ENCODE measurements at regions not wholly inside any gene's neighbourhood (a gene's known extent, or its start where the extent isn't known, plus 50 kb on each side); places are given as distances from the start of the nearest gene placed in this dataset.
"Not testable (repeated sequence)": the region's sequence is repeated elsewhere in the genome, so short reads cannot be mapped to it uniquely, and the experiment has no call there.

DNA sequence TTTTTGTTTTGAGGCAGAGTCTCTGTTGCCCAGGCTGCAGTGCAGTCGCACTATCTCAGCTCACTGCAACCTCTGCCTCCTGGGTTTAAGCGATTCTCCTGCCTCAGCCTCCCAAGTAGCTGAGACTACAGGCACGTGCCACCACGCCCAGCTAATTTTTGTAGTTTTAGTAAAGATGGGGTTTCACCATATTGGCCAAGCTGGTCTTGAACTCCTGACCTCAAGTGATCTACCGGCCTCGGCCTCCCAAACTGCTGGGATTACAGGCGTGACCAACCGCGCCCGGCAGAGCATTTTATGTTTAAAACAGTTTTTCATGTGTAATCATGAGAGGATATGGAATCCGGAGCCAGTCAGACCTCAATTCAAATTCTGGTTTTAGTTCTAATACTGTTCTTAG is 94.0 kb upstream of the CHD2 start:
- H3K36me3 Mint-ChIP-seq (ENCODE audit: low read depth); H3K9me3 Mint-ChIP-seq; H3K27me3 Mint-ChIP-seq: not testable (repeated sequence)
- H3K4me1 Mint-ChIP-seq (ENCODE audit: low read depth) = peaks cover 45% of the 10 kb centered on the region
- peak overlapping the region; percentile 84 for H3K27ac Mint-ChIP-seq
- H3K4me3 Mint-ChIP-seq = peak overlapping the region; percentile 51

DNA sequence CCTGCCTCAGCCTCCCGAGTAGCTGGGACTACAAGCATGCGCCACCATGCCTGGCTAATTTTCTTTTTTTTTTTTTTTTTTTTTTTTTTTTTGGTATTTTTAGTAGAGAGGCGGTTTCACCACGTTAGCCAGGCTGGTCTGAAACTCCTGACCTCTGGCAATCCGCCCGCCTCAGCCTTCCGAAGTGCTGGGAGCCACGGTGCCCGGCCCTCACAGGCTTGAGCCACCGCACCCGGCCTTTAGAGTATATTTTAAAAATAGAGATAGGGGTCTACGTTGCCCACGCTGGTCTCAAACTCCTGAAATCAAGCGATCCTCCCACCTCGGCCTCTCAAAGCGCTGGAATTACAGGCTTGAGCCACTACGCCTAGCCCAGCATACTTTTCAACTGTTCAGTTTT is 93.4 kb upstream of the CHD2 start:
- H3K4me1 Mint-ChIP-seq (ENCODE audit: low read depth) = peaks cover 51% of the 10 kb centered on the region
- no peak overlapping the region for H3K27ac Mint-ChIP-seq
- H3K4me3 Mint-ChIP-seq = no peak overlapping the region
- no peaks in the 10 kb centered on the region for H3K27me3 Mint-ChIP-seq
- H3K36me3 Mint-ChIP-seq (ENCODE audit: low read depth) = no peaks in the 10 kb centered on the region
- no peaks in the 10 kb centered on the region for H3K9me3 Mint-ChIP-seq

DNA sequence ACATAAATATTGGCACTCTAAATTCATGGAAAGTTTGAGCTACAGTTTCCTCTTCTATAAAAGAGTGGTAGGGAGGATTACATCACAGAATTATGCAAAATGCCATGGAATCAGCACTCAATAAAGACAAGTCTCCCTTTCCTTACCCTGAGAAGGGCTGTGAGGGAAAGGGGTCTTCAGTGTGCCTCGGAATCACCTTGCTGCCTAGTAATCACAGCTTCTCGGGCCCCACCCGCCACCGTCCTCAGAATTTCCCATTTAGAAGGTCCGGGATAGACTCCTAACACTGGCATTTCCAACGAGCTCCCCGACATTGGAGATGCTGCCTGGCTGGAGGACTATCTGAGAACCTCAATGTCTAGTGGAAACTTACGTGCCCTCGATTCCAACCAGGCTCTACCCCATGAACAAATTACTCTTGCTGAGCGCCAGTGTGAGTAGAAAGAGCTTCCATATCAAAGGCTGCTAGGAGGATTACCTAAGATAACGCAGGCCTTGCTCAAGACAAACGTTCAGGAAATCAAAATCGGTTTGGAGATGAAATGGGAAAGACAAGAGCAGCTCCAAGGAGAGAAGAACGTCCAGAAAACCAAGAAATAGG is 92.1 kb upstream of the CHD2 start:
- Mint-ChIP-seq H3K4me1 (ENCODE audit: low read depth) (peaks cover 59% of the 10 kb centered on the region), H3K36me3 (ENCODE audit: low read depth) (no peaks in the 10 kb centered on the region), H3K9me3 (no peaks in the 10 kb centered on the region), H3K27ac (peak overlapping the region; percentile 99), H3K27me3 (no peaks in the 10 kb centered on the region), H3K4me3 (peak overlapping the region; percentile 91)

DNA sequence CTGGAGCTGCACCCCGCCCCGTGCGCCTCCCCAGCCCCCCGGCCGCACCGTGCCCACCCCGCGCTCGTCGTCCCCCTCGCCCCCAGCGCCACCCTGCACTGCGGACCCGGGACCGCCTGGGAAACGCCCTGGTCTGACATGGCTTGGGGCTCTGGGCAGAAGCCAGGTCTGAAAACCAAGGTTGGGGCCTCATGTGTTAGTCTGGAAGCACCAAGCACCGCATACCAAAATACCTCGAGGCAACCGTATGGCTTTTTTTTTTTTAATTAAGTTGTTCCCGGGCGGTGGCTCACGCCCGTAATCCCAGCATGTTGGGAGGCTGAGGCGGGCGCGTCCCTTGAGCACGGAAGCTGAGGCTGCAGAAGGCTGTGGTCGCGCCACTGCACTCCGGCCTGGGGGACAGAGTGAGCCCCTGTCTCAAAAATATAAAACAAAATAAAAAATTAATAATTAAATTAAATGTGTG is 91.5 kb upstream of the CHD2 start:
- Mint-ChIP-seq H3K9me3 (no peaks in the 10 kb centered on the region), H3K36me3 (ENCODE audit: low read depth) (no peaks in the 10 kb centered on the region), H3K27me3 (no peaks in the 10 kb centered on the region), H3K4me3 (peak overlapping the region; percentile 91), H3K4me1 (ENCODE audit: low read depth) (peaks cover 59% of the 10 kb centered on the region), H3K27ac (peak overlapping the region; percentile 99)

DNA sequence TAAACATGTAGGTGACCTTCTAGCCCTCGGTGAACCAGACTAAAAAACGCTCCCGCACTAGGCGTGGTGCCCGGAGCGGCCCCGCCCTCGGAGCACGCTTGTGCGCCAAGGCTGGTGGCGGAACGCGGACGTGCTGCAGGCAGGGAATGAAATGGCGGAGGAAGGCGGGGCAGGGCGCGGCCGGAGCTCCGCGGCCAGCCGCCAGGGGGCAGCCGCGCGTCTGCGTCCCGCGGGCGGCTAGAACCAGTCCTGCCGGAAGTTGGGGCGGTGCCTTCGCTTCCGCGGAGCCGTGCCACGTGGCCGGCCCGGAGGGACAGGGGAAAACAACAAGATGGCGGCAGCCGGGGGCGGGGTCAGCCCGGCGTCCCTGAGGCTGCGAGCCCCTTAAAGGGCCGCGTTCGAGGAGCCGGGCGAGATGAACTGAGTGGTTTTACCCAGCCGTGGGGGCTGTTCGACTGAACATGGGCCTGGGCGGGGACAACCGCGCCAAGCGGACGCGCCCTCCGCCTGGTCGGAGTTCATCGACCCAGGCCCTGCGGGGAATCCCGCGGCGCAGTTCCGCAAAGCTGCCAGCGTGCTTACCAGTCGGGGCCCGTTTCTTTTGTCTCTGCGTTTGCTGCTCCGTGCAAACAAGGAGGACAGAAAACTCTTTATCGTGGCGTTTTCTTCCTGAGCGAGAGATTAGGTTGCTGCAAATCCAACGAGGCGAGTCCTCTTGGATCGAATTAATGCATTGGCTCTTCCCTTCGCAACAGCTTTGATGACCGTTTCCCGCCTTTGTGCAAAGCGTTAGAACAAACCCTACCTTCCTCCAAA is 90.9 kb upstream of the CHD2 start:
- Mint-ChIP-seq H3K27me3 (no peaks in the 10 kb centered on the region), H3K27ac (peak overlapping the region; percentile 99), H3K4me3 (peak overlapping the region; percentile 91), H3K9me3 (no peaks in the 10 kb centered on the region), H3K36me3 (ENCODE audit: low read depth) (no peaks in the 10 kb centered on the region), H3K4me1 (ENCODE audit: low read depth) (peaks cover 59% of the 10 kb centered on the region)

DNA sequence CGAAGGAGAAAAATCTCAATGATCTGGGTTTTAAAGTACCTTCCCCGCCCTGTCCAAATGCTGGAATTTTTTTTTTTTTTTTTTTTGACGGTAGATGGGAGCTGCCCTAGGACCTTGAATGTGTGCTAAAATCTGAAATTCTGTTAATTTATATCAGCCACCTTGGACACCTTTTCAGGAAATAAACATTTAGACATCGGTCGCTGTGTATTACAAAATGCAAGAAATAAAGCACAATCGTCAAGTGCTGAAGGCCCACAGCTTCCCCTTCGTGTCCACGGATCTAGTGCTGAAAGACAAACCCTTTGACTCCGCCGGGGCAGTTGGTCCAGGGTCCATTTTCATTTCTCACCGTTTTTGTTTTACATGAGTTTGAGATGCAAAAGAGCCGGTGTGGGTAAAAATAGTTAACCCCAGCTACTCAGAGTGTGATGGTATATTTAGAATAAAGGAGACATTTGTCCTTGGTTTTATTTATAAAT is 90.2 kb upstream of the CHD2 start:
- peaks cover 59% of the 10 kb centered on the region for H3K4me1 Mint-ChIP-seq (ENCODE audit: low read depth)

DNA sequence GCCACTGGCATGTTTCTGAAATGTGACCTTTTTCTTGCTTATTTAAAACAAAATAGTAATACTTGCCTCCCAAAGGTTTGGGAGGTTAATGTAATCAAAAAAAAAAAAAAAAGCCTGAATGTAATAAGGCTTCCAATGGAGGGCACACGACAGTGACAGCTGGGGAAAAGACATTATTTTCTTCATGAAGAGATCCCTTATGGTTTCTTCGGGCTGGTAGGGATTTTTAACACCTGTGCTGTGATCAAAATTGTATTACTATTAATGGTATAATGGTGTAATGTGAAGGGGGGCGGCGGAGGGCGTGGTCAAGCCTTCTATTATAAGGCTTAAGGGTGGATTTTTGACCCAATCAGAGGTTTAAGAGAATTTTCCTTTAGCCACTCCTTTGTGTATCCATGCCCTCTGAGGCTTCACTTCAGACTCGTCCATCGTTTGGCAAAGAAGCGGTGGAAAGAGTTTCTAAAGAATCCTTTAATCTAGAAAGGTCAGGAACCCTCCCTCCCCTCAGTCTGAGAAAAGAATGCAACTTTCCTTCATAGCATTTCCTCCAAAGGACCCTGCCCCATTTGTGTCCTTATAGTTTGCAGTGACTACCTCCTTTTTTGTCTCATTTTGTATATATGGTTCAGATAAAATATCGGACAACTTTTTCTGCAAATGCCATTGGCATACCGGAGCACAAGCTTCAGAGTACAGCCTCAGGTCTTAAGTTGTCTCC is 89.5 kb upstream of the CHD2 start:
- Mint-ChIP-seq H3K4me3 (peak overlapping the region; percentile 91), H3K4me1 (ENCODE audit: low read depth) (peaks cover 59% of the 10 kb centered on the region), H3K9me3 (no peaks in the 10 kb centered on the region), H3K27me3 (no peaks in the 10 kb centered on the region), H3K36me3 (ENCODE audit: low read depth) (no peaks in the 10 kb centered on the region), H3K27ac (peak overlapping the region; percentile 99)

More for the DNA sequence above, 90.2 kb upstream of the CHD2 start:
- Mint-ChIP-seq H3K9me3 (no peaks in the 10 kb centered on the region), H3K27me3 (no peaks in the 10 kb centered on the region), H3K27ac (peak overlapping the region; percentile 99), H3K36me3 (ENCODE audit: low read depth) (no peaks in the 10 kb centered on the region), H3K4me3 (peak overlapping the region; percentile 91)

DNA sequence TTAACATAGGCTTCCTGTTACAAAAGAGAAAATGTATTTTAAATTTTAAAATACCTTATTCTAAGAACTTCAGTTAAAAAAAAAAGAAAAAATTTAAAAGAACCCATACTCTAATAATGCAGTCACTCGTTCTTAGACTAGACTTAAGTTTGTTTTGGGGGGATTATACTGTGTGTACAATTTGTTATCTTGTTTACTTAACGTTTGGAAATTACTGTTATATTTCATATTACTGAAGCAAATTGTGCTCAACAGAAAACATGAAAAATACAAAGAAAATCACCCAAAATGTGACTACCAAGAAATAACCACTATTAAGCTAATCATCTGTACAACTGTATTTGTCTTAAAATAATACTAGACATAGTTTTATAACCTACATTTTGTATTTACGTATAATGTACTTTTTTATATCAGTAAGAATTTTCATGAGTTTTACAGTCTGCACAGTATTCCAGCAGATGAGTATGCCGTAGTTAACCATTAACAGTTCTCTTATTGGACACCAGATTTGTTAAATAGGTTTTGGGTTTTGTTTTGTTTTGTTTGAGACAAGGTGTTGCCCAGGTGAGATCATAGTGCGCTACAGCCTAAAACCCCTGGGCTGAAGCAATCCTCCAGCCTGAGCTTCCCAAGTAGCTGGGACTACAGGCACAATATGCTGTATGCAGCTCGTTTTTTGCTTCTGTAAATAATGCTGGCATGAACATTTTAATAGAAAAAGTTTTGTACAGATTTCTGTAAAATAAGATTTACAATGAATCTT is 88.8 kb upstream of the CHD2 start:
- H3K4me3 Mint-ChIP-seq = peak overlapping the region; percentile 91
- no peaks in the 10 kb centered on the region for H3K27me3 Mint-ChIP-seq
- H3K36me3 Mint-ChIP-seq (ENCODE audit: low read depth) = no peaks in the 10 kb centered on the region
- H3K9me3 Mint-ChIP-seq = no peaks in the 10 kb centered on the region
- H3K27ac Mint-ChIP-seq = peak overlapping the region; percentile 99
- H3K4me1 Mint-ChIP-seq (ENCODE audit: low read depth) = peaks cover 57% of the 10 kb centered on the region

DNA sequence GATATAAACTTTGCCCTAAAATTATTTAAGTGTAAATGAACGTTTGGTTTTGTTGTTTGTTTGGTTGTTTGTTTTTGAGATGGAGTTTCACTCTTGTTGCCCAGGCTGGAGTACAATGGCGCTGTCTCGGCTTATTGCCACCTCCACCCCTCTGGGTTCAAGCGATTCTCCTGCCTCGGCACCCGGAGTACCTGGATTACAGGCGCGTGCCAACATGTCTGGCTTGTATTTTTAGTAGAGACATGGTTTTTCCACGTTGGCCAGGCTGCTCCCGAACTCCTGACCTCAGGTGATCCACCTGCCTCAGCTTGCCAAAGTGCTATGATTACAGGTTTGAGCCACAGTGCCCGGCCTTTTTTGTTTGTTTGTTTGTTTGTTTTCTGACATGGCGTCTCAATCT is 87.9 kb upstream of the CHD2 start:
- Mint-ChIP-seq H3K9me3 (no peaks in the 10 kb centered on the region), H3K27me3 (no peaks in the 10 kb centered on the region), H3K4me3 (peak overlapping the region; percentile 91), H3K27ac (no peak overlapping the region), H3K36me3 (ENCODE audit: low read depth) (no peaks in the 10 kb centered on the region), H3K4me1 (ENCODE audit: low read depth) (peaks cover 61% of the 10 kb centered on the region)

DNA sequence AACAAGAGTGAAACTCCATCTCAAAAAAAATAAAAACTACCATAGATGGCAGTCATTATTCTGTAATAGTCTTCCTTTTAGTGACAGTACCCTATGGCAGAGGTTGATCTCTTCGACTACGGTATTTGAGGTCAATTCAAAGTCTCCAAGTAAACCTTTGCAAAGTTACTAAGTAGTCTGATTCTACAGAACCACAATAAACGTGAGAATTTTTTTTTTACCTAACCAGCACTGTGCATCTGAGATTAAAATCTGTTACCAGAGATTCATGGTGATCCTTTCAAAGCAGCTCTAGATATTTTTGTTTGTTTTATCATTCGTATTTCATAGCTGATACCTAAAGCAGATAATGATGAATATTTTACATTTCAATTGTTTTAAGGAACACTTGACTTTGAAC is 86.6 kb upstream of the CHD2 start:
- Mint-ChIP-seq H3K9me3 (no peaks in the 10 kb centered on the region), H3K27me3 (no peaks in the 10 kb centered on the region), H3K36me3 (ENCODE audit: low read depth) (no peaks in the 10 kb centered on the region), H3K4me3 (peak overlapping the region; percentile 63), H3K27ac (peak overlapping the region; percentile 89), H3K4me1 (ENCODE audit: low read depth) (peaks cover 64% of the 10 kb centered on the region)

DNA sequence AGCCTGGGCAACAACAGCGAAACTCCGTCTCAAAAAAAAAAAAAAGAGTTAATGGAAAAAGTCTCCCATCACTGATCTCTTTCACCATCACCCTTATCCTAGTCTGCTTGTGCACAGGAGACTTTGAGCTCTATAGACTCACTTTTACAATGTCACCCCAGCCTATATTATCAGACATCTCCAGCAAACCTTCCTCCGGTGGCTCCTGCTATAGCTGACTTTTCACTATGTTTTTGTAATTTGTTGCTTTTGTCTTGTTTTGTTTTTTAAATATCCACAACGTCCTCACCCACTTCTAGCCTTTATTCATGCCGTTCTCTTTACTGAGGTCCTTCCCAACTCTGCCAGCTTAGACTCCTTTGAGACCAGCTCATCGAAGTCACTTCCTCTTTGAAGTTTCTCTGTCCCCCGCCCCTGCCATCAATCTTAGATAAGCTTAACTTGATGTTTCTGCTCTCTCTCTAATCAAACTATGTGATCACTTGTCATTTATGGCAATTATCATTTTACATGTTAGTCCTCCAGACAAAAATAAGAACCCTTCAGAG is 82.7 kb upstream of the CHD2 start:
- no peaks in the 10 kb centered on the region for H3K36me3 Mint-ChIP-seq (ENCODE audit: low read depth)
- H3K4me3 Mint-ChIP-seq = peak overlapping the region; percentile 73
- peaks cover 70% of the 10 kb centered on the region for H3K4me1 Mint-ChIP-seq (ENCODE audit: low read depth)

DNA sequence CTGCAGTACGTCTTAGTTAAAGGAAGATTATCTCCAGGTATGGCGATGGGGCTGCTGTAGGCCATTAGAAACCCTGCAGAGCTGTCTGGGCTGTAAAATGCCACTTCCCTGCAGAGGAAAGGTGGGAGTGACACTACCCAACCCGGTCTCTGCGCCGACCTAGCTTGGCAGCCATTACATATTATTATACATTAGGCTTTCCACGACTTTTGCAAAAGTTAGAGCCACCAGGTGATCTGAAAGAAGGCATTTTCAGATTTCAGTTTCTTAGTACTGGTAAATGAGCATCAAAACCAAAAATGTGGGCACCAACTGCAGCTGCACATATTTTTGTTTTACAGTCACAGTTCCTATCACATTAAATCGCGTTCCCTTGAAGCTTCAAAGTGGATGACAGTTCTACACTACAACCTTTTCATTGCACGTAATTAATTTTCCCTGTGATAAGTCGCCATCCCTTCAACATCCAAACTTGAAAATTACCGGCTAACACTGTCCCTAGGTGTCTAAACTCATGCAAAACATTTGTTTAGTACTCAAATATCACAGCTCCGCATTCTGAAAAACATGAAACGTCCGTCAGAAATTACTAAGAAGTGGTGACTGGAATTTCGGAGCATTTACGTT is 81.4 kb upstream of the CHD2 start:
- Mint-ChIP-seq H3K4me3 (peak overlapping the region; percentile 89), H3K4me1 (ENCODE audit: low read depth) (peaks cover 71% of the 10 kb centered on the region), H3K27me3 (no peaks in the 10 kb centered on the region), H3K36me3 (ENCODE audit: low read depth) (no peaks in the 10 kb centered on the region), H3K9me3 (no peaks in the 10 kb centered on the region), H3K27ac (peak overlapping the region; percentile 99)

More for the DNA sequence above, 82.7 kb upstream of the CHD2 start:
- H3K27ac Mint-ChIP-seq = peak overlapping the region; percentile 90
- no peaks in the 10 kb centered on the region for H3K27me3 Mint-ChIP-seq
- H3K9me3 Mint-ChIP-seq = no peaks in the 10 kb centered on the region

DNA sequence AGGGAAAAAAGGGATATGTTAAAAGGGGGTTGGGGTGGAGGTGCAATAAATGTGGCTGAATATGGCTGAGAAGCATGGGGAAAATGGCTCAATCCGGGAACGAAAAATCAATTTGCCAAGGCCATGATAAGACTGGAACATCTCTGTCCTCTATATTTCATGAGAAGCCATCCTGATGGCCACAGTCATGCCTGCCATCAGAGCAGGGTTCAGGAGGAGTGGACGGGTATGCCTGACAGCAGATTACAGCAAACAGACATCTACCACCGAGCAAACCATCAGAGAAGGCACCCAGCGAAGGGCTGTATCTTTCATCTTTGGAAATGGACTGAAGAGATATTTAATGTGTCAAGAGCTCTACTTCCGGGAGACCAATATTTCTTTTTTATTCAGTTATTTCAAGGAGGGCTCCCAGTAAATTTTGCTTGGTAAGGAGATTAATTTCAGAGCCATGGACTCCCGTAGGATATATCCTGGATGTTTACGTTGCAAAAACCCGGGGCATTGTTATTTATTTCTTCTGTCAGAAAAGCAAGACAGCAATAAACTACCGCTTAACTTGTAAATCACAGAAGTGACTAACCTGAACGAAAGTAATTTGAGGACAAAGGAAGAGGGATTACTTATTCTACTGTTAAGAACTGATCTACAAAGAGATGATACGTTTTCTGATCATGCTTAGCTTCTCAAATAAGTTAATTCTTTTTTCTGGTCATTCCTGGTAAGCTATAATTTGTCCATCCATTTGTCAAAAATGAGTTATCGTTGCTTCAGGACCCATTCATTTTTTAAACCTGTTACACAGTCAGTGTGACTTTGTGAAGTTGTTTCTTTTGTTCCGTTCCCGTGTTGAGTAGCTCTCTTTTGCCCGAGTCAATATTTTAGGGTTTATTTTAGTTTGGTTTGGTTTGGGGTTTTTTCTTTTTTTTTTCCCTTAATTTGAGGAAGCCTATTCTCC is 80.6 kb upstream of the CHD2 start:
- peak overlapping the region; percentile 89 for H3K4me3 Mint-ChIP-seq
- H3K9me3 Mint-ChIP-seq = no peaks in the 10 kb centered on the region
- H3K36me3 Mint-ChIP-seq (ENCODE audit: low read depth) = no peaks in the 10 kb centered on the region
- no peaks in the 10 kb centered on the region for H3K27me3 Mint-ChIP-seq
- H3K27ac Mint-ChIP-seq = peak overlapping the region; percentile 99
- peaks cover 64% of the 10 kb centered on the region for H3K4me1 Mint-ChIP-seq (ENCODE audit: low read depth)
